Hepatocyte (in vitro differentiated cells): ENCODE measurements at regions not wholly inside any gene's neighbourhood (a gene's known extent, or its start where the extent isn't known, plus 50 kb on each side); places are given as distances from the start of the nearest gene placed in this dataset.

Experiments
- DNase-seq: peaks from one replicate; pipeline ENCODE4 v3.0.0-alpha.2; 2016; ENCODE audit warnings: low spot score
- H2AFZ ChIP-seq: fragments of 200-600 bp; sonication (generic); 2 replicates; pipeline ENCODE4 v1.6.0; 2016; ENCODE audit warnings: antibody characterized with exemption, mild to moderate bottlenecking
- H3K27ac ChIP-seq: fragments of 200-600 bp; sonication (generic); 2 replicates; pipeline ENCODE4 v1.5.1; 2016; ENCODE audit warnings: mild to moderate bottlenecking
- H3K27me3 ChIP-seq: fragments of 200-600 bp; sonication (generic); 2 replicates; pipeline ENCODE4 v1.6.1; 2016
- H3K36me3 ChIP-seq: fragments of 200-600 bp; sonication (generic); replicated peaks from 2 replicates; pipeline ENCODE4 v1.5.1; 2016; ENCODE audit warnings: low read depth; ENCODE audit not compliant: insufficient read depth
- H3K4me1 ChIP-seq: fragments of 200-600 bp; sonication (generic); 2 replicates; pipeline ENCODE4 v1.5.1; 2016; ENCODE audit warnings: mild to moderate bottlenecking, moderate library complexity; ENCODE audit not compliant: insufficient read depth
- H3K4me2 ChIP-seq: fragments of 200-600 bp; sonication (generic); 2 replicates; pipeline ENCODE4 v1.6.0; 2016
- H3K4me3 ChIP-seq: fragments of 200-600 bp; sonication (generic); 2 replicates; pipeline ENCODE4 v1.5.1; 2016; ENCODE audit warnings: mild to moderate bottlenecking
- H3K79me2 ChIP-seq: fragments of 200-600 bp; sonication (generic); 2 replicates; pipeline ENCODE4 v1.6.0; 2017; ENCODE audit warnings: mild to moderate bottlenecking
- H3K9me2 ChIP-seq: fragments of 200-600 bp; sonication (generic); replicated peaks from 2 replicates; pipeline ENCODE4 v1.6.0; 2017; ENCODE audit warnings: mild to moderate bottlenecking; ENCODE audit not compliant: insufficient read depth
- H3K9me3 ChIP-seq: fragments of 200-600 bp; sonication (generic); 2 replicates; pipeline ENCODE4 v1.5.1; 2016; ENCODE audit warnings: low read depth, mild to moderate bottlenecking
- H4K20me1 ChIP-seq: fragments of 200-600 bp; sonication (generic); 2 replicates; pipeline ENCODE4 v1.6.0; 2016; ENCODE audit warnings: mild to moderate bottlenecking; ENCODE audit not compliant: insufficient read depth, poor library complexity, severe bottlenecking
- CTCF ChIP-seq: fragments of 200-600 bp; sonication (generic); IDR thresholded peaks from 2 replicates; pipeline ENCODE4 v1.5.1; 2016; ENCODE audit warnings: antibody characterized with exemption, mild to moderate bottlenecking; ENCODE audit not compliant: poor library complexity
- EZH2 ChIP-seq: fragments of 200-600 bp; sonication (generic); IDR thresholded peaks from 2 replicates; pipeline ENCODE4 v1.6.1; 2016; ENCODE audit warnings: antibody characterized with exemption, mild to moderate bottlenecking, borderline replicate concordance
- EZH2phosphoT487 ChIP-seq: fragments of 200-600 bp; sonication (generic); IDR thresholded peaks from one replicate; pipeline ENCODE4 v1.6.1; 2018; ENCODE audit warnings: antibody characterized with exemption, mild to moderate bottlenecking, low read depth, moderate library complexity; ENCODE audit not compliant: unreplicated experiment, severe bottlenecking
- whole genome bisulfite sequencing: methylation state at CpG from one replicate; pipeline ENCODE4 v1.1.6; 2016; ENCODE audit warnings: low lambda C conversion rate; ENCODE audit errors: missing lambda C conversion rate; 5-methylcytosine and 5-hydroxymethylcytosine counted together

- Histone ChIP-seq H3K36me3 (no peaks in the 10 kb centered on the region), H3K27me3 (no peaks in the 10 kb centered on the region), H3K4me2 (no peak overlapping the region), H3K9me3 (no peaks in the 10 kb centered on the region), H3K27ac (no peak overlapping the region), H3K9me2 (no peaks in the 10 kb centered on the region), H3K4me3 (no peak overlapping the region), H2AFZ (no peak overlapping the region), H4K20me1 (no peaks in the 10 kb centered on the region), H3K79me2 (no peaks in the 10 kb centered on the region), H3K4me1 (no peaks in the 10 kb centered on the region)
- no peak for DNase-seq
- WGBS, result 85% methylated on average over 2 of the region's 2 CpGs
- no peak for TF ChIP-seq CTCF
- TF ChIP-seq EZH2, result no peak
- TF ChIP-seq EZH2phosphoT487, result no peak
Observed at GRCh38 chr9:78848061-78848460, 551.1 kb downstream of the PSAT1 start.

- Histone ChIP-seq H3K9me2 (no peaks in the 10 kb centered on the region), H3K36me3 (no peaks in the 10 kb centered on the region), H4K20me1 (no peaks in the 10 kb centered on the region), H3K4me1 (no peaks in the 10 kb centered on the region), H3K4me2 (no peak overlapping the region), H3K27ac (no peak overlapping the region), H3K79me2 (no peaks in the 10 kb centered on the region), H3K27me3 (no peaks in the 10 kb centered on the region), H2AFZ (no peak overlapping the region), H3K9me3 (no peaks in the 10 kb centered on the region), H3K4me3 (no peak overlapping the region)
- TF ChIP-seq EZH2phosphoT487 (no peak), EZH2 (no peak), CTCF (no peak)
- WGBS, result 90% methylated on average over 2 of the region's 2 CpGs
- DNase-seq, result no peak
Observed at GRCh38 chr9:78856144-78856543, 559.2 kb downstream of the PSAT1 start.

- TF ChIP-seq EZH2phosphoT487, result no peak
- TF ChIP-seq EZH2, result no peak
- no peak for TF ChIP-seq CTCF
- 83% methylated on average over 8 of the region's 8 CpGs for WGBS
- Histone ChIP-seq H3K36me3 (no peaks in the 10 kb centered on the region), H3K4me2 (no peak overlapping the region), H3K27ac (no peak overlapping the region), H3K9me2 (no peaks in the 10 kb centered on the region), H3K79me2 (no peaks in the 10 kb centered on the region), H3K9me3 (no peaks in the 10 kb centered on the region), H3K27me3 (no peaks in the 10 kb centered on the region), H4K20me1 (no peaks in the 10 kb centered on the region), H2AFZ (no peak overlapping the region), H3K4me3 (no peak overlapping the region), H3K4me1 (no peaks in the 10 kb centered on the region)
- DNase-seq, result no peak
Observed at GRCh38 chr9:78856781-78857180, 559.9 kb downstream of the PSAT1 start.
